Lower lobe of right lung (tissue), 2 donors: ENCODE measurements at regions not wholly inside any gene's neighbourhood (a gene's known extent, or its start where the extent isn't known, plus 50 kb on each side); places are given as distances from the start of the nearest gene placed in this dataset.

ENCODE experiments used
- ATAC-seq, 2 donors: fragments of 200-7000 bp; cut with Tn5 transposase; one replicate each; pipeline ENCODE4 v1.9.1; 2020 to 2022; ENCODE audit warnings: mild to moderate bottlenecking in 2 of 2, moderate library complexity in 2 of 2
- DNase-seq: peaks from one replicate; pipeline ENCODE4 v3.0.0-alpha.2; 2020
- H3K27ac ChIP-seq: fragments of 200-600 bp; one replicate; pipeline ENCODE4 v1.8.0; 2022
- H3K27me3 ChIP-seq: fragments of 200-600 bp; one replicate; pipeline ENCODE4 v1.8.0; 2022; ENCODE audit warnings: low read depth
- H3K36me3 ChIP-seq: fragments of 200-600 bp; one replicate; pipeline ENCODE4 v1.8.0; 2022; ENCODE audit warnings: mild to moderate bottlenecking
- H3K4me1 ChIP-seq: fragments of 200-600 bp; one replicate; pipeline ENCODE4 v1.8.0; 2022
- H3K4me3 ChIP-seq: fragments of 200-600 bp; one replicate; pipeline ENCODE4 v1.8.0; 2022; ENCODE audit warnings: mild to moderate bottlenecking
- H3K9me3 ChIP-seq: fragments of 200-600 bp; one replicate; pipeline ENCODE4 v1.8.0; 2022
- intact Hi-C: fragments of 100-400 bp; cut with DNase I; formaldehyde crosslinking; loops from one replicate; pipeline ENCODE4 v1.11.0; 2022
- TF ChIP-seq, protein P1 (sequence below): fragments of 200-600 bp; IDR thresholded peaks from one replicate; pipeline ENCODE4 v1.8.0; 2022; ENCODE audit warnings: antibody characterized with exemption, mild to moderate bottlenecking
- donor health status: DM: no; HTN: yes; CAD: no; lungs with severe emphysema.

DNA sequence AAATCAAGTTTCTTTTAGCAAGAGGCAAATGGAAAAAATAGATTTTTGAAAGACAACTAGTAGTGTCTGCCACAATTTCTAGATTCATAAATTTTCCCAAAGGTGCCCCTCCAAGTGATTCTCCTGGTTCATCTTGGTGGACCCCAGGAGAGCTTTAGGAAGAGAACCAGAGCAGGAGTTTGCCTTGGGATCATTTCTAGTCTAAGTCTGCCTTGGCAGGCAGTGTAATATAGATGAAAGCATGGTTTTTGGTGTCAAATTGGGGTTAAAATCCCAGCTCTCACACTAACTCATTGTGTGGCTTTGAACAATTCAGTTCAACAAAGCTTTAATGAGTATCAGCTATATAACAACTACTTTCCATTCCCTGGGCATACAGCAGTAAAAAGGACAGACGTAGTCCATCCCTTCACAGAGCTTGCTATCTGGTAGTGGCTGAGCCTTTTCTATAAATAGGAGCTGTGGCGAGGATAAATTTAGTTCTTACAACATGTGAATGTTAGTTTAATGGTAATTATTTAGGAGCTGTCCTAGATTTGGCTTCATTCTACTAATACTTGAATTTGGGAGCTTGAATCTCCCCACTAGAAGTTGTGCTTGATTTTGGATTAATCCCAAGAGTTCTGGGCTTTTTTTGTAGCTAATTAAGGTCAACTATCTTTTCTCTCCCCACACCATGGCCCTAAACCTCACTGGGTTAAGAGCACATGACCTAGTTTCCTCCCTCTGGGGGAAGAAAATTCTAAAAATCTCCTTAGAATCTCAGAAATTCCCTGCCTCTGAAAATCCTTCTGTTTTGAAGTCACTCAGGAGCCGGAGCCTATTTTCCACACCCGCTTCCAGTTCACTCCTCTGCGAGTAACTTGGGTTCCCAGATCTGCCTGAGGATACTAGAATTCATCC lies 197.8 kb downstream of the PCSK1 start:
- peak; percentile 55 to 68 for ATAC-seq
- TF ChIP-seq, protein P1, sequence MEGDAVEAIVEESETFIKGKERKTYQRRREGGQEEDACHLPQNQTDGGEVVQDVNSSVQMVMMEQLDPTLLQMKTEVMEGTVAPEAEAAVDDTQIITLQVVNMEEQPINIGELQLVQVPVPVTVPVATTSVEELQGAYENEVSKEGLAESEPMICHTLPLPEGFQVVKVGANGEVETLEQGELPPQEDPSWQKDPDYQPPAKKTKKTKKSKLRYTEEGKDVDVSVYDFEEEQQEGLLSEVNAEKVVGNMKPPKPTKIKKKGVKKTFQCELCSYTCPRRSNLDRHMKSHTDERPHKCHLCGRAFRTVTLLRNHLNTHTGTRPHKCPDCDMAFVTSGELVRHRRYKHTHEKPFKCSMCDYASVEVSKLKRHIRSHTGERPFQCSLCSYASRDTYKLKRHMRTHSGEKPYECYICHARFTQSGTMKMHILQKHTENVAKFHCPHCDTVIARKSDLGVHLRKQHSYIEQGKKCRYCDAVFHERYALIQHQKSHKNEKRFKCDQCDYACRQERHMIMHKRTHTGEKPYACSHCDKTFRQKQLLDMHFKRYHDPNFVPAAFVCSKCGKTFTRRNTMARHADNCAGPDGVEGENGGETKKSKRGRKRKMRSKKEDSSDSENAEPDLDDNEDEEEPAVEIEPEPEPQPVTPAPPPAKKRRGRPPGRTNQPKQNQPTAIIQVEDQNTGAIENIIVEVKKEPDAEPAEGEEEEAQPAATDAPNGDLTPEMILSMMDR = no peak
- H3K27ac ChIP-seq = peak overlapping the region; percentile 27
- H3K36me3 ChIP-seq = no peaks in the 10 kb centered on the region
- H3K4me3 ChIP-seq = no peak overlapping the region
- H3K27me3 ChIP-seq = no peaks in the 10 kb centered on the region
- intact Hi-C loops = no loop called here
- no peak for DNase-seq
- H3K9me3 ChIP-seq = no peaks in the 10 kb centered on the region
- H3K4me1 ChIP-seq = no peaks in the 10 kb centered on the region

DNA sequence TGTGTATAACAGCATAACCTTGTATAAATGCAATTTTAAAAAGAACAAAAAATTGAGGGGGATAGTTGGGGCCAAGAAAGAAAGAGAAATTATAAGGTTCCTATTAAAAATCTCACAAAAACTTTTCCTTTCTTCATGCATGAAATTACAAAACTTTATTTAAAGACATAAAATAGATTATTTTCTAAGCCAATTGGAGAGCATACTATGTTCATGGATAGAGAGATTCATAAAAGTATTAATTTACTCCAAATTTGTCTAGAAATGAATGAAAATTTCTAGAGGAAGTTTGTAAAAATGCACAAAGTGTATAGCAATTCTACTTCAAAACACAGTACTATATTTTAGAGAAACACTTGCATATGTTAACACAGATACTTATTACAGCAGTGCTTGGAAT lies 200.4 kb downstream of the PCSK1 start:
- intact Hi-C loops = no loop called here

DNA sequence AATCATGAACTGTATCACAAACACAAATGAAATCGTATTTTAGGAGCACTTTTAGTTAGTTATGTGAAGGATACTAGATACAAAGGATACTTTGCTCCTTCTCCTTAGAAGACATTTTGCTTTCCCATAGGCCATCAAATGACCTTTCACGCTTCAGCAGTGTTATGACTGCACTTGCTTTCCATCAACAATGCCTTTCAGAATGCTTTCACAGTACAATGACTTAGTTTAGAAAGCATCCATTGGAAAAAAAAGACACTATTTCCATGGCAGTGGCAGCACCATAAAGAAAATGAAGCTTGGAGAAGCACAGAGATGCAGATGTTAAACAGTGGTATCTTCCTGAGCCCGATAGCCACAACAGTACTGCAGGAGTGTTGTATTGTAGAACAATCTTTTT lies 203.9 kb downstream of the PCSK1 start:
- no peak for ATAC-seq
- DNase-seq = no peak
- H3K9me3 ChIP-seq = no peaks in the 10 kb centered on the region
- TF ChIP-seq, protein P1 = no peak
- H3K27me3 ChIP-seq = no peaks in the 10 kb centered on the region
- H3K4me3 ChIP-seq = no peak overlapping the region
- H3K4me1 ChIP-seq = no peaks in the 10 kb centered on the region
- H3K36me3 ChIP-seq = no peaks in the 10 kb centered on the region
- H3K27ac ChIP-seq = no peak overlapping the region
- intact Hi-C loops = no loop called here

More for the DNA sequence above, 200.4 kb downstream of the PCSK1 start:
- TF ChIP-seq, protein P1 = no peak
- H3K4me1 ChIP-seq = no peaks in the 10 kb centered on the region
- ATAC-seq = no peak
- no peak for DNase-seq
- no peaks in the 10 kb centered on the region for H3K9me3 ChIP-seq
- H3K4me3 ChIP-seq = no peak overlapping the region
- H3K36me3 ChIP-seq = no peaks in the 10 kb centered on the region
- H3K27me3 ChIP-seq = no peaks in the 10 kb centered on the region
- H3K27ac ChIP-seq = no peak overlapping the region

DNA sequence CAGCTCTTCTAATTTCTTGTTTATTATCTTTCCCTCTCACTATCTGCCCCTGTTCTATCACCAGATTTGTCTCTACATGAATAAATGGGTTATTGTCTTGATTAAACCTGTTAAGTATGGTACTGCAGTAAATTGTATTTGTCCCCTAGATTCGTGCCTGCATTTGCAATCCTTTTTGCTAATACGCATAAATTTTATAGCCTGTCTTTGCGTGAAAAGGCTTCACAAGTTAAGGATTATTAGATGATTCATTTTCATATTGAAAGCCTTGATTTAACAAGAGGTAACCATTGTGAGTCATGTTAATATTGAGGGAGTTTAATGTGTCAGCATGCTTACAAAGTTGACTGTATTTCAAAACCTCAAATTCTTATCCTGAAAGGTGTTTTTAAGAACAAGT lies 204.6 kb downstream of the PCSK1 start:
- no peaks in the 10 kb centered on the region for H3K9me3 ChIP-seq
- TF ChIP-seq, protein P1 = no peak
- DNase-seq (no peak), ATAC-seq (no peak)
- no peak overlapping the region for H3K27ac ChIP-seq
- H3K36me3 ChIP-seq = no peaks in the 10 kb centered on the region
- no peaks in the 10 kb centered on the region for H3K4me1 ChIP-seq
- no peaks in the 10 kb centered on the region for H3K27me3 ChIP-seq
- intact Hi-C loops = no loop called here
- H3K4me3 ChIP-seq = no peak overlapping the region

DNA sequence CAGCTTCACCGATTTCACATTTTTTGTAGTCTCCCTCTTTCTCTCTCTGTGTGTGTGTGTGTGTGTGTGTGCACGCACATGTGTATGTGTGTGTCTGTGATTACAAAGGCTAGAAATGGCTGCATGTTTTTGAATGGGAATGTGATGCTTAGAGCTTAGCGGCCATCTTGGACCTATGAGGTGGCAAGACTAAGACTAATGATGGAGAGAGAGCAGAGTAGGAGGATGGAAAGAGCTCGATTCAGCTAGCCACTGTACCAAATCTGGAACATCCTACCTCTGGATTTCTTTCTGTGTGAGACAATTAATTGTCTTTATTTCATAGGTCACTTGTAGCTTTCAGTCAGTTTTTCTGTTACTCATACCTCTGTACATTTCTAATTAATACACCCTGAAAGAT lies 205.1 kb downstream of the PCSK1 start:
- ATAC-seq = no peak
- Histone ChIP-seq H3K9me3 (no peaks in the 10 kb centered on the region), H3K36me3 (no peaks in the 10 kb centered on the region), H3K27ac (no peak overlapping the region), H3K27me3 (no peaks in the 10 kb centered on the region), H3K4me1 (no peaks in the 10 kb centered on the region), H3K4me3 (no peak overlapping the region)
- intact Hi-C loops = no loop called here
- TF ChIP-seq, protein P1 = no peak
- no peak for DNase-seq
